ENCODE measurements at regions not wholly inside any gene's neighbourhood (a gene's known extent, or its start where the extent isn't known, plus 50 kb on each side); places are given as distances from the start of the nearest gene placed in this dataset.

GRCh38 chr2:52064234-52064633 is 1032.3 kb upstream of the NRXN1 start:
- no peaks in the 10 kb centered on the region for H3K4me1 Mint-ChIP-seq (ENCODE audit: insufficient read depth, unreplicated experiment)
- TF ChIP-seq CTCF (IDR thresholded peaks at IDR 0.05; ENCODE audit: unreplicated experiment), result no peak
- no peak overlapping the region for H3K27ac Mint-ChIP-seq (ENCODE audit: low read depth, unreplicated experiment)
- no peaks in the 10 kb centered on the region for H3K9me3 Mint-ChIP-seq (ENCODE audit: unreplicated experiment)
- DNase-seq (ENCODE audit: unreplicated experiment), result no peak
- H3K4me3 Mint-ChIP-seq (ENCODE audit: unreplicated experiment), result no peak overlapping the region
- BruUV-seq (replicated peaks), result no TSS peak
- H3K36me3 Mint-ChIP-seq (ENCODE audit: insufficient read depth, unreplicated experiment), result no peaks in the 10 kb centered on the region
- ChIA-PET CTCF (no interaction called here), POLR2A (no interaction called here)
- H3K27me3 Mint-ChIP-seq (ENCODE audit: insufficient read depth, unreplicated experiment), result no peaks in the 10 kb centered on the region
- intact Hi-C loops (cut with micrococcal nuclease), result no loop called here

- ChIA-PET POLR2A (interaction anchor here (0.6 kb wide), 1 partner anchor 68 kb away, joined by 3 read pairs; no protein-coding TSS in a partner anchor), CTCF (no interaction called here)
- H3K27ac Mint-ChIP-seq (ENCODE audit: low read depth, unreplicated experiment), result no peak overlapping the region
- intact Hi-C loops (cut with micrococcal nuclease), result no loop called here
- H3K4me1 Mint-ChIP-seq (ENCODE audit: insufficient read depth, unreplicated experiment), result no peaks in the 10 kb centered on the region
- H3K36me3 Mint-ChIP-seq (ENCODE audit: insufficient read depth, unreplicated experiment), result no peaks in the 10 kb centered on the region
- no peak for DNase-seq (ENCODE audit: unreplicated experiment)
- no peak for TF ChIP-seq CTCF (IDR thresholded peaks at IDR 0.05; ENCODE audit: unreplicated experiment)
- peaks cover 22% of the 10 kb centered on the region for H3K9me3 Mint-ChIP-seq (ENCODE audit: unreplicated experiment)
- no peak overlapping the region for H3K4me3 Mint-ChIP-seq (ENCODE audit: unreplicated experiment)
- no peaks in the 10 kb centered on the region for H3K27me3 Mint-ChIP-seq (ENCODE audit: insufficient read depth, unreplicated experiment)
- no TSS peak for BruUV-seq (replicated peaks)
Measured at GRCh38 chr2:52054824-52055223, 1022.9 kb upstream of the NRXN1 start.

- Mint-ChIP-seq H3K4me3 (ENCODE audit: unreplicated experiment) (no peak overlapping the region), H3K27me3 (ENCODE audit: insufficient read depth, unreplicated experiment) (no peaks in the 10 kb centered on the region), H3K27ac (ENCODE audit: low read depth, unreplicated experiment) (no peak overlapping the region), H3K4me1 (ENCODE audit: insufficient read depth, unreplicated experiment) (peaks cover 9% of the 10 kb centered on the region), H3K36me3 (ENCODE audit: insufficient read depth, unreplicated experiment) (no peaks in the 10 kb centered on the region), H3K9me3 (ENCODE audit: unreplicated experiment) (no peaks in the 10 kb centered on the region)
- ChIA-PET POLR2A (no interaction called here), CTCF (interaction anchor here (0.6 kb wide), 1 partner anchor 451 kb away, joined by 3 read pairs; no protein-coding TSS in a partner anchor)
- no TSS peak for BruUV-seq (replicated peaks)
- no peak for DNase-seq (ENCODE audit: unreplicated experiment)
- intact Hi-C loops (cut with micrococcal nuclease), result no loop called here
- no peak for TF ChIP-seq CTCF (IDR thresholded peaks at IDR 0.05; ENCODE audit: unreplicated experiment)
Measured at GRCh38 chr2:52036853-52037252, 1004.9 kb upstream of the NRXN1 start.

GRCh38 chr2:52036024-52036423 is 1004.1 kb upstream of the NRXN1 start:
- H3K27me3 Mint-ChIP-seq (ENCODE audit: insufficient read depth, unreplicated experiment), result no peaks in the 10 kb centered on the region
- no peak overlapping the region for H3K4me3 Mint-ChIP-seq (ENCODE audit: unreplicated experiment)
- BruUV-seq (replicated peaks), result no TSS peak
- ChIA-PET CTCF (interaction anchor here (0.7 kb wide), 1 partner anchor 1667 kb away, joined by 3 read pairs; no protein-coding TSS in a partner anchor), POLR2A (no interaction called here)
- DNase-seq (ENCODE audit: unreplicated experiment), result peak; percentile 17
- H3K4me1 Mint-ChIP-seq (ENCODE audit: insufficient read depth, unreplicated experiment), result peaks cover 9% of the 10 kb centered on the region
- H3K36me3 Mint-ChIP-seq (ENCODE audit: insufficient read depth, unreplicated experiment), result no peaks in the 10 kb centered on the region
- no peaks in the 10 kb centered on the region for H3K9me3 Mint-ChIP-seq (ENCODE audit: unreplicated experiment)
- TF ChIP-seq CTCF (IDR thresholded peaks at IDR 0.05; ENCODE audit: unreplicated experiment), result no peak
- H3K27ac Mint-ChIP-seq (ENCODE audit: low read depth, unreplicated experiment), result no peak overlapping the region
- intact Hi-C loops (cut with micrococcal nuclease), result no loop called here
